GM12878 (cell line): ENCODE measurements at regions not wholly inside any gene's neighbourhood (a gene's known extent, or its start where the extent isn't known, plus 50 kb on each side); places are given as distances from the start of the nearest gene placed in this dataset.

Experiments
- ATAC-seq: fragments of 200-7000 bp; cut with Tn5 transposase; 3 replicates; pipeline ENCODE4 v1.9.1; 2020; ENCODE audit warnings: mild to moderate bottlenecking, moderate library complexity
- BruUV-seq: library from RNA; stranded (reverse); fragments of 400-500 nt; replicated peaks from 2 replicates; lab custom pipeline; 2021; lab: Mats Ljungman, UMichigan
- CTCF ChIA-PET: fragments of 300-600 bp; sonication (Branson Sonifier 250); formaldehyde crosslinking; extraction: SDS; loops from one replicate; lab custom pipeline; 2021; ENCODE audit warnings: inconsistent platforms; lab: Yijun Ruan, JAX
- POLR2A ChIA-PET: fragments of 350-600 bp; formaldehyde crosslinking; extraction: SDS; loops from one replicate; lab custom pipeline; 2021; ENCODE audit warnings: inconsistent platforms; lab: Charles Lee
- RAD21 ChIA-PET: fragments of 300-600 bp; sonication (Branson Sonifier 250); formaldehyde crosslinking; loops from one replicate; lab custom pipeline; 2023; ENCODE audit warnings: antibody characterized with exemption; ENCODE audit not compliant: unreplicated experiment; lab: Charles Lee
- SMC1A ChIA-PET: fragments of 300-600 bp; sonication (Branson Sonifier 250); formaldehyde crosslinking; loops from one replicate; lab custom pipeline; 2023; ENCODE audit not compliant: unreplicated experiment, uncharacterized antibody; lab: Charles Lee
- DNase-seq: peaks from one replicate; pipeline ENCODE4 v3.0.0-alpha.2; 2011; ENCODE audit warnings: low read depth, low spot score
- FAIRE-seq: peaks from 3 replicates; lab custom pipeline; 2011; peaks lifted over from hg19 to GRCh38; lab: Jason Lieb, UNC
- H2AFZ ChIP-seq: 2 replicates; pipeline ENCODE4 v1.6.0; 2011; ENCODE audit warnings: low read depth, low read length, control low read depth; ENCODE audit not compliant: control insufficient read depth
- H3K27ac ChIP-seq: 2 replicates; pipeline ENCODE4 v1.5.1; 2011; ENCODE audit warnings: control low read depth; ENCODE audit not compliant: control insufficient read depth, insufficient read depth
- H3K27me3 ChIP-seq, 2 experiments: replicated peaks in 1 of 2; 2 replicates each; pipeline versions ENCODE4 v1.6.0 to v1.6.1; 2011; ENCODE audit warnings: low read length in 1 of 2; ENCODE audit not compliant: control insufficient read depth in 2 of 2, insufficient read depth in 2 of 2
- H3K36me3 ChIP-seq, 2 experiments: 2 replicates each; pipeline ENCODE4 v1.5.1; 2011; ENCODE audit warnings: low read length in 1 of 2; ENCODE audit not compliant: control insufficient read depth in 2 of 2, insufficient read depth in 2 of 2
- H3K4me1 ChIP-seq: 2 replicates; pipeline ENCODE4 v1.6.1; 2011; ENCODE audit warnings: mild to moderate bottlenecking, low read length, moderate library complexity, mixed read lengths; ENCODE audit not compliant: control insufficient read depth, insufficient read depth
- H3K4me2 ChIP-seq: 2 replicates; pipeline ENCODE4 v1.6.0; 2011; ENCODE audit warnings: control low read depth; ENCODE audit not compliant: control insufficient read depth, insufficient read depth
- H3K4me3 ChIP-seq: fragments of 200-600 bp; sonication (generic); 2 replicates; pipeline ENCODE4 v1.5.1; 2016
- H3K79me2 ChIP-seq: 2 replicates; pipeline ENCODE4 v1.6.0; 2011; ENCODE audit warnings: low read length; ENCODE audit not compliant: control insufficient read depth, insufficient read depth
- H3K9ac ChIP-seq: 2 replicates; pipeline ENCODE4 v1.8.0; 2011; ENCODE audit warnings: low read length, control low read depth, mixed read lengths; ENCODE audit not compliant: control insufficient read depth, insufficient read depth
- H3K9me3 ChIP-seq: replicated peaks from 3 replicates; pipeline ENCODE4 v1.5.1; 2011; ENCODE audit warnings: mild to moderate bottlenecking, low read length; ENCODE audit not compliant: control insufficient read depth, insufficient read depth
- H4K20me1 ChIP-seq: 2 replicates; pipeline ENCODE4 v1.6.0; 2011; ENCODE audit not compliant: control insufficient read depth, insufficient read depth
- ATF7 ChIP-seq: fragments of 450-650 bp; IDR thresholded peaks from 2 replicates; pipeline ENCODE4 v1.6.1; 2016; ENCODE audit warnings: low read depth, mild to moderate bottlenecking
- BCL11A ChIP-seq: IDR thresholded peaks from 2 replicates; pipeline ENCODE4 v1.6.1; 2011; ENCODE audit warnings: low read depth, low read length
- CTCF ChIP-seq, 3 experiments: IDR thresholded peaks in 2 of 3; conservative IDR thresholded peaks in 1 of 3; 2 replicates each; pipeline ENCODE4 v1.5.1; 2011; ENCODE audit warnings: low read depth in 3 of 3, low read length in 3 of 3, mild to moderate bottlenecking in 3 of 3, control low read depth in 2 of 3, moderate library complexity in 2 of 3, inconsistent platforms in 1 of 3, mixed read lengths in 1 of 3; ENCODE audit not compliant: control insufficient read depth in 2 of 3, insufficient read depth in 1 of 3; ENCODE audit errors: extremely low read depth in 1 of 3
- E2F4 ChIP-seq: IDR thresholded peaks from 2 replicates; pipeline ENCODE4 v1.6.1; 2012; ENCODE audit warnings: low read depth, low read length, improper control_type of control experiment
- IKZF1 ChIP-seq: fragments of 450-650 bp; conservative IDR thresholded peaks from 2 replicates; pipeline ENCODE4 v1.6.1; 2017; ENCODE audit warnings: antibody characterized with exemption, mild to moderate bottlenecking
- KDM1A ChIP-seq: fragments of 200-600 bp; sonication (generic); IDR thresholded peaks from 2 replicates; pipeline ENCODE4 v1.6.1; 2016; ENCODE audit warnings: borderline replicate concordance
- MXI1 ChIP-seq: fragments of 150-350 bp; IDR thresholded peaks from 2 replicates; pipeline ENCODE4 v1.6.1; 2011; ENCODE audit warnings: low read depth, mild to moderate bottlenecking, inconsistent platforms, low read length, improper control_type of control experiment
- POU2F2 ChIP-seq: IDR thresholded peaks from 3 replicates; pipeline ENCODE4 v1.6.1; 2011; ENCODE audit warnings: low read depth, mild to moderate bottlenecking, low read length, borderline replicate concordance
- SMAD1 ChIP-seq: fragments of 450-650 bp; IDR thresholded peaks from 2 replicates; pipeline ENCODE4 v1.6.1; 2018; ENCODE audit warnings: mild to moderate bottlenecking, low read depth; ENCODE audit not compliant: partially characterized antibody
- SREBF1 ChIP-seq: IDR thresholded peaks from 2 replicates; pipeline ENCODE4 v1.6.1; 2012; ENCODE audit warnings: mild to moderate bottlenecking, low read length
- SUZ12 ChIP-seq: fragments of 200-600 bp; sonication (generic); IDR thresholded peaks from one replicate; pipeline ENCODE4 v1.6.1; 2018; ENCODE audit warnings: antibody characterized with exemption, mild to moderate bottlenecking; ENCODE audit not compliant: unreplicated experiment
- TBL1XR1 ChIP-seq: IDR thresholded peaks from 2 replicates; pipeline ENCODE4 v1.6.1; 2012; ENCODE audit warnings: low read depth, low read length, improper control_type of control experiment
- TCF12 ChIP-seq: IDR thresholded peaks from 2 replicates; pipeline ENCODE4 v1.6.1; 2011; ENCODE audit warnings: low read depth, mild to moderate bottlenecking, low read length
- USF2 ChIP-seq: IDR thresholded peaks from 2 replicates; pipeline ENCODE4 v1.6.1; 2011; ENCODE audit warnings: low read depth, low read length, improper control_type of control experiment, borderline replicate concordance
- ZBED1 ChIP-seq: IDR thresholded peaks from 2 replicates; pipeline ENCODE4 v1.6.1; 2016; ENCODE audit warnings: borderline replicate concordance
- ZNF207 ChIP-seq: fragments of 450-650 bp; IDR thresholded peaks from 2 replicates; pipeline ENCODE4 v1.6.1; 2014; ENCODE audit warnings: antibody characterized with exemption, mild to moderate bottlenecking, borderline replicate concordance
- ZNF384 ChIP-seq: IDR thresholded peaks from 2 replicates; pipeline ENCODE4 v1.6.1; 2012; ENCODE audit warnings: low read depth, mild to moderate bottlenecking, low read length, improper control_type of control experiment, borderline replicate concordance
- ZZZ3 ChIP-seq: IDR thresholded peaks from 2 replicates; pipeline ENCODE4 v1.6.1; 2011; ENCODE audit warnings: low read depth; ENCODE audit not compliant: control insufficient read depth, insufficient read length
- WGBS: methylation state at CpG from one replicate; pipeline ENCODE4 v1.1.6; 2016; ENCODE audit warnings: low lambda C conversion rate; ENCODE audit not compliant: insufficient replicate concordance, insufficient coverage; ENCODE audit errors: missing lambda C conversion rate; 5-methylcytosine and 5-hydroxymethylcytosine counted together
- in situ Hi-C: fragments of 300-500 bp; cut with MboI; formaldehyde crosslinking; loops from 9 replicates; pipeline ENCODE4 v1.14.3; 2018; ENCODE audit warnings: mixed read lengths
- intact Hi-C: fragments of 100-400 bp; cut with micrococcal nuclease; formaldehyde crosslinking; loops from one replicate; pipeline ENCODE4 v1.14.2; 2022; ENCODE audit not compliant: unreplicated experiment

GRCh38 chr12:74285773-74286172 lies 251.9 kb upstream of the ATXN7L3B start:
- no peak overlapping the region for H3K27ac ChIP-seq
- POLR2A ChIA-PET, result no interaction called here
- RAD21 ChIA-PET, result no interaction called here
- CTCF ChIA-PET, result no interaction called here
- no peak for TF ChIP-seq CTCF (IDR thresholded peaks at IDR 0.05 in 2 of 3, conservative IDR thresholded peaks at IDR 0.05 in 1 of 3; ENCODE audit: control insufficient read depth in 2 of 3, extremely low read depth in 1 of 3, insufficient read depth in 1 of 3, low read depth in 3 of 3, low read length in 3 of 3)
- TF ChIP-seq POU2F2, result no peak
- TF ChIP-seq TCF12, result no peak
- TF ChIP-seq SMAD1, result no peak
- TF ChIP-seq IKZF1, result no peak
- no peak for TF ChIP-seq ZNF207
- in situ Hi-C loops (no loop called here), intact Hi-C loops (no loop called here)
- WGBS, result 0% methylated on average over 2 of the region's 2 CpGs
- DNase-seq (no peak), FAIRE-seq (no peak), ATAC-seq (no peak)
- no peak overlapping the region for H3K9ac ChIP-seq
- H3K4me3 ChIP-seq, result no peak overlapping the region
- no peaks in the 10 kb centered on the region for H3K27me3 ChIP-seq
- SMC1A ChIA-PET, result interaction anchor here (1.2 kb wide), 1 partner anchor 16 kb away, joined by 3 read pairs; no protein-coding TSS in a partner anchor
- no peak overlapping the region for H2AFZ ChIP-seq
- no peaks in the 10 kb centered on the region for H4K20me1 ChIP-seq
- no peak overlapping the region for H3K4me2 ChIP-seq
- no peaks in the 10 kb centered on the region for H3K79me2 ChIP-seq
- no TSS peak for BruUV-seq
- H3K4me1 ChIP-seq, result no peaks in the 10 kb centered on the region
- H3K36me3 ChIP-seq, result no peaks in the 10 kb centered on the region
- H3K9me3 ChIP-seq, result no peaks in the 10 kb centered on the region

- ChIA-PET CTCF (no interaction called here), SMC1A (no interaction called here), POLR2A (no interaction called here), RAD21 (no interaction called here)
- no peaks in the 10 kb centered on the region for H3K4me1 ChIP-seq
- in situ Hi-C loops (no loop called here), intact Hi-C loops (no loop called here)
- FAIRE-seq, result no peak
- 0% methylated on average over 1 of the region's 1 CpG for WGBS
- no peaks in the 10 kb centered on the region for H3K27me3 ChIP-seq
- H3K36me3 ChIP-seq, result no peaks in the 10 kb centered on the region
- H3K9me3 ChIP-seq, result no peaks in the 10 kb centered on the region
- H3K27ac ChIP-seq, result no peak overlapping the region
- no peak for ATAC-seq
- no peak overlapping the region for H2AFZ ChIP-seq
- no peaks in the 10 kb centered on the region for H4K20me1 ChIP-seq
- H3K4me2 ChIP-seq, result no peak overlapping the region
- BruUV-seq, result no TSS peak
- no peak overlapping the region for H3K9ac ChIP-seq
- DNase-seq, result no peak
- no peaks in the 10 kb centered on the region for H3K79me2 ChIP-seq
- no peak overlapping the region for H3K4me3 ChIP-seq
- TF ChIP-seq ATF7, result no peak
- TF ChIP-seq USF2, result no peak
- no peak for TF ChIP-seq SREBF1
- TF ChIP-seq E2F4, result no peak
- no peak for TF ChIP-seq ZNF384
- TF ChIP-seq SUZ12, result no peak
- TF ChIP-seq BCL11A, result no peak
- TF ChIP-seq ZZZ3, result no peak
- no peak for TF ChIP-seq ZBED1
- TF ChIP-seq TBL1XR1, result no peak
- TF ChIP-seq KDM1A, result no peak
- TF ChIP-seq MXI1, result no peak
Observed at GRCh38 chr12:74286254-74286653, 251.4 kb upstream of the ATXN7L3B start.
